Keratinocyte (primary cell): ENCODE measurements at regions not wholly inside any gene's neighbourhood (a gene's known extent, or its start where the extent isn't known, plus 50 kb on each side); places are given as distances from the start of the nearest gene placed in this dataset.

ENCODE experiments used
- DNase-seq: peaks from one replicate; pipeline ENCODE4 v3.0.0-alpha.2; 2011; ENCODE audit warnings: low read depth, missing footprints, low spot score
- FAIRE-seq: peaks from 2 replicates; lab custom pipeline; 2011; peaks lifted over from hg19 to GRCh38; lab: Jason Lieb, UNC
- H2AFZ ChIP-seq: 2 replicates; pipeline ENCODE4 v1.6.0; 2012; ENCODE audit warnings: low read length, control low read depth, inconsistent platforms; ENCODE audit not compliant: control insufficient read depth
- H3K27ac ChIP-seq: 2 replicates; pipeline ENCODE4 v1.5.1; 2011; ENCODE audit warnings: low read length; ENCODE audit not compliant: control insufficient read depth, insufficient read depth
- H3K27me3 ChIP-seq: 3 replicates; pipeline ENCODE4 v1.6.0; 2011; ENCODE audit warnings: low read length; ENCODE audit not compliant: control insufficient read depth, insufficient read depth; ENCODE audit errors: extremely low read depth
- H3K36me3 ChIP-seq, 2 experiments: 2 replicates in 1 of 2; 3 replicates in 1 of 2; pipeline ENCODE4 v1.5.1; 2011; ENCODE audit warnings: low read length in 2 of 2, mild to moderate bottlenecking in 1 of 2; ENCODE audit not compliant: control insufficient read depth in 2 of 2, insufficient read depth in 2 of 2; ENCODE audit errors: extremely low read depth in 1 of 2
- H3K4me1 ChIP-seq: 3 replicates; pipeline ENCODE4 v1.5.1; 2011; ENCODE audit warnings: low read length; ENCODE audit not compliant: control insufficient read depth, insufficient read depth; ENCODE audit errors: extremely low read depth
- H3K4me2 ChIP-seq: 3 replicates; pipeline ENCODE4 v1.6.0; 2011; ENCODE audit warnings: low read depth, low read length; ENCODE audit not compliant: control insufficient read depth, insufficient read depth; ENCODE audit errors: extremely low read depth
- H3K4me3 ChIP-seq, 3 experiments: fragments of 200-600 bp in 1 of 3; sonication (generic) in 1 of 3; 2 replicates in 2 of 3; 3 replicates in 1 of 3; pipeline ENCODE4 v1.5.1; 2011 to 2016; ENCODE audit warnings: low read length in 3 of 3, mild to moderate bottlenecking in 3 of 3, control low read depth in 2 of 3, inconsistent platforms in 1 of 3, low read depth in 1 of 3, mixed read lengths in 1 of 3, mixed run types in 1 of 3, moderate library complexity in 1 of 3; ENCODE audit not compliant: control insufficient read depth in 2 of 3, insufficient read depth in 2 of 3; ENCODE audit errors: extremely low read depth in 1 of 3
- H3K79me2 ChIP-seq: 2 replicates; pipeline ENCODE4 v1.6.0; 2012; ENCODE audit warnings: low read length; ENCODE audit not compliant: control insufficient read depth, insufficient read depth
- H3K9ac ChIP-seq: 3 replicates; pipeline ENCODE4 v1.6.0; 2011; ENCODE audit warnings: low read length; ENCODE audit not compliant: control insufficient read depth, insufficient read depth; ENCODE audit errors: extremely low read depth
- H3K9me1 ChIP-seq: 3 replicates; pipeline ENCODE4 v1.6.0; 2011; ENCODE audit warnings: low read length; ENCODE audit not compliant: control insufficient read depth, insufficient read depth; ENCODE audit errors: extremely low read depth
- H3K9me3 ChIP-seq: 2 replicates; pipeline ENCODE4 v1.5.1; 2012; ENCODE audit warnings: low read depth, low read length; ENCODE audit not compliant: control insufficient read depth
- H4K20me1 ChIP-seq: 3 replicates; pipeline ENCODE4 v1.6.0; 2011; ENCODE audit warnings: low read length; ENCODE audit not compliant: control insufficient read depth, insufficient read depth; ENCODE audit errors: extremely low read depth
- CTCF ChIP-seq, 3 experiments: IDR thresholded peaks in 1 of 3; conservative IDR thresholded peaks in 1 of 3; optimal IDR thresholded peaks in 1 of 3; 2 replicates in 2 of 3; 3 replicates in 1 of 3; pipeline versions ENCODE3 to v1.5.1; 2011; ENCODE audit warnings: low read length in 3 of 3, mild to moderate bottlenecking in 3 of 3, moderate library complexity in 2 of 3, control low read depth in 1 of 3, inconsistent platforms in 1 of 3; ENCODE audit not compliant: insufficient read depth in 2 of 3; ENCODE audit errors: extremely low read depth in 1 of 3
- EZH2 ChIP-seq: IDR thresholded peaks from one replicate; pipeline ENCODE4 v1.6.1; 2012; ENCODE audit warnings: inconsistent platforms, mild to moderate bottlenecking, low read length, moderate library complexity
- dilution Hi-C: fragments of 300-500 bp; cut with MboI; formaldehyde crosslinking; loops from one replicate; pipeline ENCODE4 v1.7.0; 2020; ENCODE audit warnings: low sequenced_read_pairs; ENCODE audit not compliant: extremely low pct_ligation_motif_present

GRCh38 chr12:13911756-13912554 is 69.4 kb downstream of the GRIN2B start:
- no peaks in the 10 kb centered on the region for H4K20me1 ChIP-seq
- no peaks in the 10 kb centered on the region for H3K27me3 ChIP-seq
- H3K9me3 ChIP-seq, result no peaks in the 10 kb centered on the region
- no peaks in the 10 kb centered on the region for H3K36me3 ChIP-seq
- no peaks in the 10 kb centered on the region for H3K4me1 ChIP-seq
- no peak for FAIRE-seq
- TF ChIP-seq CTCF (optimal IDR thresholded peaks at IDR 0.05 in 1 of 3, IDR thresholded peaks at IDR 0.05 in 1 of 3, conservative IDR thresholded peaks at IDR 0.05 in 1 of 3; ENCODE audit: extremely low read depth in 1 of 3, insufficient read depth in 2 of 3, low read length in 3 of 3), result no peak
- no peak for TF ChIP-seq EZH2
- H3K9me1 ChIP-seq, result no peaks in the 10 kb centered on the region
- no peak for DNase-seq
- no peak overlapping the region for H3K9ac ChIP-seq
- no peak overlapping the region for H3K4me3 ChIP-seq
- H3K27ac ChIP-seq, result no peak overlapping the region
- no peak overlapping the region for H2AFZ ChIP-seq
- H3K4me2 ChIP-seq, result no peak overlapping the region
- dilution Hi-C loops, result no loop called here
- no peaks in the 10 kb centered on the region for H3K79me2 ChIP-seq

- H3K9ac ChIP-seq, result no peak overlapping the region
- no peaks in the 10 kb centered on the region for H4K20me1 ChIP-seq
- no peaks in the 10 kb centered on the region for H3K9me3 ChIP-seq
- no peak for DNase-seq
- FAIRE-seq, result no peak
- H3K4me1 ChIP-seq, result no peaks in the 10 kb centered on the region
- TF ChIP-seq CTCF (optimal IDR thresholded peaks at IDR 0.05 in 1 of 3, IDR thresholded peaks at IDR 0.05 in 1 of 3, conservative IDR thresholded peaks at IDR 0.05 in 1 of 3; ENCODE audit: extremely low read depth in 1 of 3, insufficient read depth in 2 of 3, low read length in 3 of 3), result no peak
- H2AFZ ChIP-seq, result no peak overlapping the region
- H3K79me2 ChIP-seq, result no peaks in the 10 kb centered on the region
- H3K27me3 ChIP-seq, result no peaks in the 10 kb centered on the region
- H3K36me3 ChIP-seq, result no peaks in the 10 kb centered on the region
- H3K4me2 ChIP-seq, result no peak overlapping the region
- no peak overlapping the region for H3K27ac ChIP-seq
- no peak overlapping the region for H3K4me3 ChIP-seq
- H3K9me1 ChIP-seq, result no peaks in the 10 kb centered on the region
- dilution Hi-C loops, result no loop called here
Measured at GRCh38 chr12:13905794-13906193, 75.6 kb downstream of the GRIN2B start.
